ENCODE measurements at regions not wholly inside any gene's neighbourhood (a gene's known extent, or its start where the extent isn't known, plus 50 kb on each side); places are given as distances from the start of the nearest gene placed in this dataset.

- TF ChIP-seq CTCF (IDR thresholded peaks at IDR 0.05), result no peak
Observed at GRCh38 chr13:83937579-83937978, 55.3 kb upstream of the SLITRK1 start.

- no peak for TF ChIP-seq CTCF (IDR thresholded peaks at IDR 0.05)
Observed at GRCh38 chr13:83935566-83935965, 53.3 kb upstream of the SLITRK1 start.

Measured in LNCAP (cell line).